ENCODE measurements at regions not wholly inside any gene's neighbourhood (a gene's known extent, or its start where the extent isn't known, plus 50 kb on each side); places are given as distances from the start of the nearest gene placed in this dataset.

DNA sequence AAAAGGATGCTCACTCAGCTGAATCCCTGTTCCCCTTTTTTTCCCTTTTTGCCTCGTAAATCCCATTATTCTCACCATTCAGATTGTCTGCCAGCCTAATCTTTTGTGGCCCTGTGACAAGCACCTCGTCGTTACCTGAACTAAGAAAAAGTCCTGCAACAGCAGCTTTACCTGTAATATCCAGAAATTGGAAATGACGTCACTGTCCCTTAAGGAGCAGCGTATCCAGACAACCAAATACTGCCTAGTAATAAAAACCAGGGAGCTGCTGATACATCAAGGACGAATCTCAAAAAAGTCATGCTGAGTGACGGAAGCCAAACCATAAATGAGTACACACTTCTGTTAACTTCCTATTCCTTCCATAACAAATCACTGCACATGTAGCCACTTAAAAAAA, 694.9 kb downstream of the GALR1 start:
- no peak for TF ChIP-seq SUZ12 (IDR thresholded peaks at IDR 0.05; ENCODE audit: extremely low read depth, insufficient read depth, insufficient read length)
- no peak for TF ChIP-seq ZNF274 (IDR thresholded peaks at IDR 0.05; ENCODE audit: low read depth, low read length)
- TF ChIP-seq YY1 (IDR thresholded peaks at IDR 0.05; ENCODE audit: insufficient read depth, insufficient read length) = no peak
- no peaks in the 10 kb centered on the region for H3K27me3 ChIP-seq (ENCODE audit: insufficient read depth, insufficient read length)
- DNase-seq (ENCODE audit: low read depth, low spot score) = no peak
- no peaks in the 10 kb centered on the region for H3K9me3 ChIP-seq (ENCODE audit: insufficient read depth, low read length)
- no peak overlapping the region for H3K9ac ChIP-seq (ENCODE audit: insufficient read length, low read depth)
- H3K4me3 ChIP-seq (ENCODE audit: insufficient read length, low read depth) = no peak overlapping the region
- H3K4me1 ChIP-seq (ENCODE audit: insufficient read depth, insufficient read length) = no peaks in the 10 kb centered on the region
- H3K36me3 ChIP-seq (ENCODE audit: insufficient read depth, insufficient read length, low read length) = no peaks in the 10 kb centered on the region

DNA sequence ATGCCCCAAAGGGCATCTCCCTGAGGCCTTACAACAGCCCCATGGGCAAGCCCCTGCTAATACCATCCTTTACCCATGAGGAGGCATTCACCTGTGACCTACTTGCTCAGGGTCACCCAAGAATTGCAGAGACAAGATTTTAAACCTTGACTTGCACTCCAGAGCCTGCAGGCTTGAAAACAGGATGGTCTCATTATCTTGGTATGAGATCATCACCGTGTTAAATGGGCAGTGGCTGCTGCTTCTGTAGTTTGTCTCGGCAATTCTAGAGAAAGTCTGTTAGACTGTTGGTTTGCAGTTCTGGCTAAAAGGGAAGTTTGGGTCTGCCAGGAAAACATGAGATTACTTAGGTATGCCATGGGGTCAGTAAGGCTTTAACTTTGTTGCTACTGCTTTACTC, 698.9 kb downstream of the GALR1 start:
- no peaks in the 10 kb centered on the region for H3K27me3 ChIP-seq (ENCODE audit: insufficient read depth, insufficient read length)
- 0 out of 2 replicates have a peak, but pooled peaks cover 8% of the 10 kb centered on the region for H3K9me3 ChIP-seq (ENCODE audit: insufficient read depth, low read length)
- H3K4me1 ChIP-seq (ENCODE audit: insufficient read depth, insufficient read length) = no peaks in the 10 kb centered on the region
- no peak for TF ChIP-seq SUZ12 (IDR thresholded peaks at IDR 0.05; ENCODE audit: extremely low read depth, insufficient read depth, insufficient read length)
- TF ChIP-seq YY1 (IDR thresholded peaks at IDR 0.05; ENCODE audit: insufficient read depth, insufficient read length) = no peak
- no peak for TF ChIP-seq ZNF274 (IDR thresholded peaks at IDR 0.05; ENCODE audit: low read depth, low read length)
- no peak overlapping the region for H3K4me3 ChIP-seq (ENCODE audit: insufficient read length, low read depth)
- no peak overlapping the region for H3K9ac ChIP-seq (ENCODE audit: insufficient read length, low read depth)
- DNase-seq (ENCODE audit: low read depth, low spot score) = no peak
- H3K36me3 ChIP-seq (ENCODE audit: insufficient read depth, insufficient read length, low read length) = no peaks in the 10 kb centered on the region

DNA sequence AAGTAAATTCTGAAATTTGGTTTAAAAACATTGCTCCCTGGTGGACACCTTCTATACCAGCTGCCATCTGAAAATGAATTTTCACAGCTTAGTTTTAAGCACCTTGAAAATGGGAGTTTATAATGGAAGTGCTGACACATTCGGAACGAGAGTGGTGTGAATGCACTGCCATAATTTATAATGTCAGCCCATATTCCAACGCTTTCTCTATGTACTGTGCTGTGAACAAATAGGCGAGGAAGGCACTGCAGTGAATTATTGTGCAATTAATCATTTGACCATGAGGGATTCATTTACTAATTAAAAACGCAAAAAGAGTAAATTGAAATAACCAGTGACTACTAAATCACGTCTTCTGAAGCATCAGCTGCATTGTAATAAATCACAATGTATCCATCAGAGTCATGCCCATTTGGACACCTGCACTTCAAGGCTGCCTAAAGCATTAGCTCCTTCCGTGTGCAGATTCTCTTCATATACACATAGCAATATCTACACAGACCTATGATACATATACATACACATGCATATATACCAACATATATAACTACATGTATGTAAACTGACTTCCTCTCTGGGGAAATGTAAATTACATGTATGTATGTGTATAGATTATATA, 699.8 kb downstream of the GALR1 start:
- no peak for DNase-seq (ENCODE audit: low read depth, low spot score)

DNA sequence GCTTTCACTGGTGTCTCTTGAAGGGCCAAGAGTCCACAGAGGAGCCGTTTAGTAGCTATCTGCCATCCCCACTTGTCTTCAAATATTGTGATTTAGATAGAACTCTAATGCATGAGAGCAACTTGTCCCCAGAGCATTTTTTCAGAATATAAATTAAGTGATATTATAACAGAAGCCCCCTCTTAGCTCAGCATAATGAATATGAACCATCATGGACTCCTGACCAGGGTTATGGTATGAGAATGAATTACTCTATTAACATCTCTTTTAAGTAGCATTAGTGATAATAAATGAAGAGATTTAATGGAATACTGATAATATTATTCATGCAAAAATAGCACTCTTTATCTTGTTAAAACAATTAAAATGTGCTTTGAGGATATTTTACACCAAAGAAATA, 709.6 kb downstream of the GALR1 start:
- H3K4me1 ChIP-seq (ENCODE audit: insufficient read depth, insufficient read length) = no peaks in the 10 kb centered on the region
- H3K9me3 ChIP-seq (ENCODE audit: insufficient read depth, low read length) = no peaks in the 10 kb centered on the region
- H3K9ac ChIP-seq (ENCODE audit: insufficient read length, low read depth) = no peak overlapping the region
- TF ChIP-seq YY1 (IDR thresholded peaks at IDR 0.05; ENCODE audit: insufficient read depth, insufficient read length) = no peak
- no peak for TF ChIP-seq SUZ12 (IDR thresholded peaks at IDR 0.05; ENCODE audit: extremely low read depth, insufficient read depth, insufficient read length)
- TF ChIP-seq ZNF274 (IDR thresholded peaks at IDR 0.05; ENCODE audit: low read depth, low read length) = no peak
- H3K27me3 ChIP-seq (ENCODE audit: insufficient read depth, insufficient read length) = no peaks in the 10 kb centered on the region
- no peak for DNase-seq (ENCODE audit: low read depth, low spot score)
- H3K4me3 ChIP-seq (ENCODE audit: insufficient read length, low read depth) = no peak overlapping the region
- H3K36me3 ChIP-seq (ENCODE audit: insufficient read depth, insufficient read length, low read length) = no peaks in the 10 kb centered on the region

More for the DNA sequence above, 699.8 kb downstream of the GALR1 start:
- no peaks in the 10 kb centered on the region for H3K36me3 ChIP-seq (ENCODE audit: insufficient read depth, insufficient read length, low read length)
- H3K4me3 ChIP-seq (ENCODE audit: insufficient read length, low read depth) = no peak overlapping the region
- H3K9me3 ChIP-seq (ENCODE audit: insufficient read depth, low read length) = 0 out of 2 replicates have a peak, but pooled peaks cover 8% of the 10 kb centered on the region
- TF ChIP-seq SUZ12 (IDR thresholded peaks at IDR 0.05; ENCODE audit: extremely low read depth, insufficient read depth, insufficient read length) (no peak), ZNF274 (IDR thresholded peaks at IDR 0.05; ENCODE audit: low read depth, low read length) (no peak), YY1 (IDR thresholded peaks at IDR 0.05; ENCODE audit: insufficient read depth, insufficient read length) (no peak)
- H3K9ac ChIP-seq (ENCODE audit: insufficient read length, low read depth) = no peak overlapping the region
- H3K4me1 ChIP-seq (ENCODE audit: insufficient read depth, insufficient read length) = no peaks in the 10 kb centered on the region
- H3K27me3 ChIP-seq (ENCODE audit: insufficient read depth, insufficient read length) = no peaks in the 10 kb centered on the region

DNA sequence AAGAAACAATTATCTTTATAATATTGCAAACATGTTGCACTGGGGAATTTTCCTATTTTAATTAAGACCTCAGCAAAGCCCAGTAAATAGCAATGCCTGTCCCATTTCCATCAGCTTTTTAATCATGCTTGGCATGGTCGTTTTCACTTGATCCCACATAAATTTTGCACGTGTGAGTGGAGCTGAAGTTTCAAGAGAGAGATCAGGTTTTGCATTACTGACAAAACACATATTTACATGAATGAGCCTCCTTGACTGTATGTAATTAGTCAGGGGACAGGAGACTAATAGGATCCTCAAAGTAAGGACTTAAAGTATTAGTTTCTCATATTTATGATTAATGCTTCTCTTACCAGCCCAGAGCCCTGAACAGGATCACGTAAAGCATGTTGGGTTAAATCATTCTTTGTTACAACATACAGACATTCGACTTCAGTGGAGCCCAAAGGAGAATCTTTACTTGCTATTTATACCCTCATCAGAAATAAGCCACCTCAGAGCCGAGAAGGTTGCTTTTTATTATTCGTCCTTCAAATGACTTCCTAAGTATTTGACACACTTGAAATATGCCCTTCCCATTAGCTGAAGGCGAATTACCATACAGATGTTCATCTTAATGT, 711.3 kb downstream of the GALR1 start:
- Histone ChIP-seq H3K36me3 (ENCODE audit: insufficient read depth, insufficient read length, low read length) (no peaks in the 10 kb centered on the region), H3K4me1 (ENCODE audit: insufficient read depth, insufficient read length) (no peaks in the 10 kb centered on the region), H3K9ac (ENCODE audit: insufficient read length, low read depth) (no peak overlapping the region), H3K27me3 (ENCODE audit: insufficient read depth, insufficient read length) (no peaks in the 10 kb centered on the region), H3K4me3 (ENCODE audit: insufficient read length, low read depth) (no peak overlapping the region), H3K9me3 (ENCODE audit: insufficient read depth, low read length) (0 out of 2 replicates have a peak, but pooled peaks cover 3% of the 10 kb centered on the region)
- DNase-seq (ENCODE audit: low read depth, low spot score) = no peak
- TF ChIP-seq SUZ12 (IDR thresholded peaks at IDR 0.05; ENCODE audit: extremely low read depth, insufficient read depth, insufficient read length) (no peak), YY1 (IDR thresholded peaks at IDR 0.05; ENCODE audit: insufficient read depth, insufficient read length) (no peak), ZNF274 (IDR thresholded peaks at IDR 0.05; ENCODE audit: low read depth, low read length) (no peak)

DNA sequence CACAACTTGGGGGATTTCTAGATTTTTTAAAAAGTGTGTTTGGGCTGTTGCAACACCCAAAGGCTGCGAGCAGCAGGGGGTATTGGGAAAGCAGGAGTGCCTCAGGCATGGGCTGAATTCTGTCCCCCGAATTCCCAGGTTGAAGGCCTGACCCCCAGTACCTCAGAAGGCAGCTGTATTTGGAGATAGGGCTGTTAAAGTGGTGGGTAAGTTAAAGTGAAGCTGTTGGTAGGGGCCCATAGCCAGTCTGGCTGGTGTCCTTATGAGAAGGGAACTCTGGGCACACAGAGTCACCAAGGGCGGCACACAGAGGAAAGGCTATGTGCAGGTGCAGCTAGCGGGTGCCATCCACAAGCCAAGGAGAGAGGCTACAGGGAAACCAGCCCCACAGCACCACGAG, 717.4 kb downstream of the GALR1 start:
- Histone ChIP-seq H3K9ac (ENCODE audit: insufficient read length, low read depth) (no peak overlapping the region), H3K9me3 (ENCODE audit: insufficient read depth, low read length) (0 out of 2 replicates have a peak, but pooled peaks cover 3% of the 10 kb centered on the region), H3K4me3 (ENCODE audit: insufficient read length, low read depth) (no peak overlapping the region), H3K4me1 (ENCODE audit: insufficient read depth, insufficient read length) (no peaks in the 10 kb centered on the region), H3K27me3 (ENCODE audit: insufficient read depth, insufficient read length) (no peaks in the 10 kb centered on the region), H3K36me3 (ENCODE audit: insufficient read depth, insufficient read length, low read length) (no peaks in the 10 kb centered on the region)
- TF ChIP-seq ZNF274 (IDR thresholded peaks at IDR 0.05; ENCODE audit: low read depth, low read length) = no peak
- TF ChIP-seq SUZ12 (IDR thresholded peaks at IDR 0.05; ENCODE audit: extremely low read depth, insufficient read depth, insufficient read length) = no peak
- no peak for TF ChIP-seq YY1 (IDR thresholded peaks at IDR 0.05; ENCODE audit: insufficient read depth, insufficient read length)
- no peak for DNase-seq (ENCODE audit: low read depth, low spot score)

DNA sequence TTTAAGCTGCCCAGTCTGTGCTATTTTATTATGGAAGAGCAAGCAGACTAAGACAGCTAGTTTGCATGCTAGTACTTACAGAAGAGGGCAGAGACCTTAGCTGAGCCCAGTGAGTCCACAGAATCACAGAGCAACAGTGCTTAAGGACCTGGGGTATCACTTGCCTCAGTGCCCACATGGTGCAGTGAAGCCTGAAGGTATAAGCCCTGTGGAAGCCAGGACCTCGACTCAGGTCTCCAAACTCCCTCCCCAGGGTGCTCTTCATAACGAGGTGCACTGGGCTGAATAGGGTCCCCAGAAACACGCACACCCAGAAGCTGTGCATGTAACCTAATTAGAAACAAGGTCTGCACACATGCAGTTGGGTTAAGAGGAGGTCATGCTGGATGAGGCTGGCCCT, 718.1 kb downstream of the GALR1 start:
- no peak for DNase-seq (ENCODE audit: low read depth, low spot score)
- no peaks in the 10 kb centered on the region for H3K27me3 ChIP-seq (ENCODE audit: insufficient read depth, insufficient read length)

More for the DNA sequence above, 718.1 kb downstream of the GALR1 start:
- H3K9me3 ChIP-seq (ENCODE audit: insufficient read depth, low read length) = 0 out of 2 replicates have a peak, but pooled peaks cover 3% of the 10 kb centered on the region
- no peak overlapping the region for H3K4me3 ChIP-seq (ENCODE audit: insufficient read length, low read depth)
- no peak overlapping the region for H3K9ac ChIP-seq (ENCODE audit: insufficient read length, low read depth)
- TF ChIP-seq ZNF274 (IDR thresholded peaks at IDR 0.05; ENCODE audit: low read depth, low read length) (no peak), SUZ12 (IDR thresholded peaks at IDR 0.05; ENCODE audit: extremely low read depth, insufficient read depth, insufficient read length) (no peak), YY1 (IDR thresholded peaks at IDR 0.05; ENCODE audit: insufficient read depth, insufficient read length) (no peak)
- no peaks in the 10 kb centered on the region for H3K4me1 ChIP-seq (ENCODE audit: insufficient read depth, insufficient read length)
- H3K36me3 ChIP-seq (ENCODE audit: insufficient read depth, insufficient read length, low read length) = no peaks in the 10 kb centered on the region
